CD14-positive monocyte (primary cell): ENCODE measurements at regions not wholly inside any gene's neighbourhood (a gene's known extent, or its start where the extent isn't known, plus 50 kb on each side); places are given as distances from the start of the nearest gene placed in this dataset.
"Not testable (repeated sequence)": the region's sequence is repeated elsewhere in the genome, so short reads cannot be mapped to it uniquely, and the experiment has no call there.

Experiments used
- DNase-seq, 3 donors: peaks; one replicate each; pipeline ENCODE4 v3.0.0-alpha.2; 2011 to 2022
- H2AFZ ChIP-seq: 2 replicates; pipeline ENCODE4 v1.6.0; 2012; ENCODE audit warnings: mild to moderate bottlenecking, low read depth, low read length, inconsistent platforms; ENCODE audit not compliant: insufficient read depth, poor library complexity, severe bottlenecking
- H3K27ac ChIP-seq, 2 donors: 1 replicate in 1 of 2; 2 replicates in 1 of 2; pipeline ENCODE4 v1.5.1; 2012 to 2013; ENCODE audit warnings: low read length in 2 of 2, control low read depth in 1 of 2, inconsistent platforms in 1 of 2, low read depth in 1 of 2, mild to moderate bottlenecking in 1 of 2
- H3K27me3 ChIP-seq, 2 donors: one replicate each; pipeline versions ENCODE4 v1.6.0 to v1.6.1; 2011 to 2013; ENCODE audit warnings: low read length in 2 of 2; ENCODE audit not compliant: control insufficient read depth in 2 of 2, insufficient read depth in 2 of 2
- H3K36me3 ChIP-seq, 2 donors: replicated peaks in 1 of 2; 1 replicate in 1 of 2; 2 replicates in 1 of 2; pipeline versions ENCODE4 v1.5.1 to v1.6.1; 2012 to 2013; ENCODE audit warnings: low read length in 2 of 2, control low read depth in 1 of 2, inconsistent platforms in 1 of 2, mild to moderate bottlenecking in 1 of 2; ENCODE audit not compliant: insufficient read depth in 2 of 2, control insufficient read depth in 1 of 2
- H3K4me1 ChIP-seq, 2 donors: 1 replicate in 1 of 2; 2 replicates in 1 of 2; pipeline versions ENCODE4 v1.5.1 to v1.6.1; 2012 to 2013; ENCODE audit warnings: low read length in 2 of 2, control low read depth in 1 of 2, inconsistent platforms in 1 of 2, mild to moderate bottlenecking in 1 of 2, moderate library complexity in 1 of 2; ENCODE audit not compliant: insufficient read depth in 2 of 2, control insufficient read depth in 1 of 2
- H3K4me2 ChIP-seq: replicated peaks from 2 replicates; pipeline ENCODE3; 2012; ENCODE audit warnings: low read length, moderate library complexity, mild to moderate bottlenecking; ENCODE audit not compliant: poor library complexity, severe bottlenecking; ENCODE audit errors: extremely low read depth
- H3K4me3 ChIP-seq, 3 experiments: fragments of 200-600 bp in 1 of 3; sonication (generic) in 1 of 3; replicated peaks in 1 of 3; 1 replicate in 2 of 3; 2 replicates in 1 of 3; pipeline ENCODE4 v1.5.1; 2011 to 2013; ENCODE audit warnings: low read length in 3 of 3, mild to moderate bottlenecking in 3 of 3, control low read depth in 2 of 3, low read depth in 2 of 3, inconsistent platforms in 1 of 3, moderate library complexity in 1 of 3
- H3K79me2 ChIP-seq: 2 replicates; pipeline ENCODE4 v1.6.0; 2012; ENCODE audit warnings: mild to moderate bottlenecking, control low read depth, inconsistent platforms, low read length, moderate library complexity; ENCODE audit not compliant: insufficient read depth
- H3K9ac ChIP-seq: 2 replicates; pipeline ENCODE4 v1.6.0; 2017; ENCODE audit warnings: low read length, mild to moderate bottlenecking; ENCODE audit not compliant: insufficient read depth, poor library complexity, severe bottlenecking
- H3K9me3 ChIP-seq, 2 donors: replicated peaks in 1 of 2; 1 replicate in 1 of 2; 2 replicates in 1 of 2; pipeline versions ENCODE4 v1.5.1 to v1.6.1; 2012 to 2013; ENCODE audit warnings: low read length in 2 of 2, control low read depth in 1 of 2; ENCODE audit not compliant: control insufficient read depth in 1 of 2, insufficient read depth in 1 of 2
- H4K20me1 ChIP-seq: 2 replicates; pipeline ENCODE4 v1.6.0; 2012; ENCODE audit warnings: mild to moderate bottlenecking, low read length, control low read depth, moderate library complexity; ENCODE audit not compliant: insufficient read depth
- H3K27ac Mint-ChIP-seq, 7 donors: one replicate each; pipeline ENCODE4 v1.8.0; 2020; ENCODE audit warnings: mild to moderate bottlenecking in 7 of 7, mixed read lengths in 7 of 7, moderate library complexity in 6 of 7, inconsistent platforms in 2 of 7
- H3K27me3 Mint-ChIP-seq, 3 donors: one replicate each; pipeline ENCODE4 v1.8.0; 2021 to 2022; ENCODE audit warnings: low read depth in 3 of 3, mild to moderate bottlenecking in 3 of 3, mixed read lengths in 3 of 3, moderate library complexity in 3 of 3, inconsistent platforms in 1 of 3
- H3K36me3 Mint-ChIP-seq, 2 donors: one replicate each; pipeline ENCODE4 v1.8.0; 2020; ENCODE audit warnings: mixed read lengths in 2 of 2, inconsistent platforms in 1 of 2, mild to moderate bottlenecking in 1 of 2
- H3K4me1 Mint-ChIP-seq: one replicate; pipeline ENCODE4 v1.8.0; 2020; ENCODE audit warnings: mild to moderate bottlenecking, mixed read lengths
- H3K4me3 Mint-ChIP-seq, 2 donors: one replicate each; pipeline ENCODE4 v1.8.0; 2020; ENCODE audit warnings: mild to moderate bottlenecking in 2 of 2, mixed read lengths in 2 of 2, moderate library complexity in 1 of 2
- H3K9me3 Mint-ChIP-seq, 7 donors: one replicate each; pipeline ENCODE4 v1.8.0; 2020 to 2022; ENCODE audit warnings: mixed read lengths in 7 of 7, mild to moderate bottlenecking in 6 of 7, moderate library complexity in 6 of 7, inconsistent platforms in 2 of 7
- CTCF ChIP-seq: fragments of 200-600 bp; IDR thresholded peaks from one replicate; pipeline ENCODE4 v1.8.0; 2022; ENCODE audit warnings: antibody characterized with exemption, mild to moderate bottlenecking
- WGBS: methylation state at CpG from one replicate; pipeline ENCODE4 v1.1.5; 2013; ENCODE audit warnings: missing lambda C conversion rate; ENCODE audit not compliant: insufficient coverage; 5-methylcytosine and 5-hydroxymethylcytosine counted together
- intact Hi-C, 2 donors: fragments of 100-400 bp; cut with micrococcal nuclease; formaldehyde crosslinking; loops; one replicate each; pipeline versions ENCODE4 v1.15.0 to v1.15.1; 2023

- H3K79me2 ChIP-seq, result no peaks in the 10 kb centered on the region
- no CpG with 5 or more reads among the region's 3 CpGs for WGBS
- no peaks in the 10 kb centered on the region for H3K4me1 ChIP-seq
- no peaks in the 10 kb centered on the region for H3K9me3 ChIP-seq
- intact Hi-C loops, result no loop called here
- no peak overlapping the region for H3K9ac ChIP-seq
- H3K27ac Mint-ChIP-seq, result no peak overlapping the region
- no peak overlapping the region for H3K27ac ChIP-seq
- TF ChIP-seq CTCF, result no peak
- H3K4me1 Mint-ChIP-seq, result no peaks in the 10 kb centered on the region
- H3K36me3 ChIP-seq, result no peaks in the 10 kb centered on the region
- no peak overlapping the region for H3K4me3 Mint-ChIP-seq
- H3K9me3 Mint-ChIP-seq, result peaks cover 0 to 7% (median 2%) of the 10 kb centered on the region in 7 donors
- no peaks in the 10 kb centered on the region for H3K27me3 ChIP-seq
- H4K20me1 ChIP-seq, result no peaks in the 10 kb centered on the region
- peaks cover 0 to 1% (median 0%) of the 10 kb centered on the region in 3 donors for H3K27me3 Mint-ChIP-seq
- no peak overlapping the region for H2AFZ ChIP-seq
- H3K36me3 Mint-ChIP-seq, result no peaks in the 10 kb centered on the region
- no peak for DNase-seq
- no peak overlapping the region for H3K4me3 ChIP-seq
- no peak overlapping the region for H3K4me2 ChIP-seq
Observed at GRCh38 chr13:62387647-62388046, 972.0 kb upstream of the PCDH20 start.

GRCh38 chr13:62379241-62379640, 963.6 kb upstream of the PCDH20 start:
- H3K27ac ChIP-seq, H3K4me1 ChIP-seq, H3K9ac ChIP-seq, H4K20me1 ChIP-seq, H3K27ac Mint-ChIP-seq, H3K27me3 Mint-ChIP-seq, H2AFZ ChIP-seq, intact Hi-C loops, H3K36me3 Mint-ChIP-seq, H3K9me3 ChIP-seq, H3K4me1 Mint-ChIP-seq, H3K27me3 ChIP-seq, DNase-seq, H3K36me3 ChIP-seq, H3K4me3 ChIP-seq, H3K4me2 ChIP-seq, H3K4me3 Mint-ChIP-seq, H3K79me2 ChIP-seq: not testable (repeated sequence)
- peaks cover 0 to 15% (median 2%) of the 10 kb centered on the region in 7 donors for H3K9me3 Mint-ChIP-seq
- WGBS, result 86% methylated on average over 17 of the region's 21 CpGs
